ENCODE measurements at regions not wholly inside any gene's neighbourhood (a gene's known extent, or its start where the extent isn't known, plus 50 kb on each side); places are given as distances from the start of the nearest gene placed in this dataset.
A peak's percentile ranks its signal among the peaks of the same experiment; 100 is the strongest.

GRCh38 chr11:11750017-11750878 is 91.5 kb upstream of the USP47 start:
- WGBS (ENCODE audit: low lambda C conversion rate) = 85% methylated on average over 2 of the region's 2 CpGs
- H3K9ac ChIP-seq = no peak overlapping the region
- H3K79me2 ChIP-seq (ENCODE audit: insufficient read depth) = no peaks in the 10 kb centered on the region
- H3K27ac ChIP-seq (ENCODE audit: low read depth in 2 of 2, low read length in 1 of 2) = no peak overlapping the region
- ChIA-PET CTCF (interaction anchor here (0.8 to 1.0 kb wide), 2 partner anchors 8 to 37 kb away, joined by 3 to 4 read pairs; no protein-coding TSS in a partner anchor), POLR2A (no interaction called here)
- no peak overlapping the region for H3K4me3 ChIP-seq (ENCODE audit: low read depth in 2 of 2, low read length in 1 of 2)
- H3K36me3 ChIP-seq (replicated peaks in 1 of 2; ENCODE audit: control insufficient read depth in 1 of 2, insufficient read depth in 2 of 2, low read length in 1 of 2) = no peaks in the 10 kb centered on the region
- no peaks in the 10 kb centered on the region for H3K9me2 ChIP-seq
- no peak overlapping the region for H2AFZ ChIP-seq (ENCODE audit: low read depth)
- H3K27me3 ChIP-seq (ENCODE audit: insufficient read depth) = no peaks in the 10 kb centered on the region; the same call in 1 of the 2 replicates
- no peaks in the 10 kb centered on the region for H3K4me1 ChIP-seq (ENCODE audit: control insufficient read depth in 1 of 2, insufficient read depth in 2 of 2, low read depth in 1 of 2, low read length in 1 of 2)
- no peaks in the 10 kb centered on the region for H3K9me3 ChIP-seq
- H4K20me1 ChIP-seq (ENCODE audit: insufficient read depth) = no peaks in the 10 kb centered on the region
- H3K4me2 ChIP-seq = no peak overlapping the region
- TF ChIP-seq NFIC (IDR thresholded peaks at IDR 0.05; ENCODE audit: borderline replicate concordance) (no peak), NRF1 (IDR thresholded peaks at IDR 0.05; ENCODE audit: low read depth, low read length) (no peak)
- H3F3A ChIP-seq (replicated peaks; ENCODE audit: insufficient read depth) = no peaks in the 10 kb centered on the region
- no peak for DNase-seq

GRCh38 chr11:11748706-11749365 is 92.9 kb upstream of the USP47 start:
- H3K9me2 ChIP-seq = no peaks in the 10 kb centered on the region
- ChIA-PET POLR2A (no interaction called here), CTCF (interaction anchor here (0.9 to 1.1 kb wide), 2 partner anchors 10 to 219 kb away, joined by 3 read pairs; no protein-coding TSS in a partner anchor)
- no peak overlapping the region for H3K4me2 ChIP-seq
- no peaks in the 10 kb centered on the region for H3K79me2 ChIP-seq (ENCODE audit: insufficient read depth)
- TF ChIP-seq FOSL2 (IDR thresholded peaks at IDR 0.05; ENCODE audit: borderline replicate concordance, low read depth) (peak; percentile 47; the same call in 1 of the 2 replicates), NFIC (IDR thresholded peaks at IDR 0.05; ENCODE audit: borderline replicate concordance) (no peak), TEAD4 (IDR thresholded peaks at IDR 0.05; ENCODE audit: borderline replicate concordance, insufficient read depth) (0 out of 2 replicates have a peak, but pooled peaks have one; percentile 12), EP300 (IDR thresholded peaks at IDR 0.05; ENCODE audit: borderline replicate concordance in 1 of 2, low read depth in 1 of 2, low read length in 1 of 2) (no peak), JUND (IDR thresholded peaks at IDR 0.05) (peak; percentile 30; the same call in 1 of the 2 replicates)
- no peak overlapping the region for H2AFZ ChIP-seq (ENCODE audit: low read depth)
- no peaks in the 10 kb centered on the region for H3K9me3 ChIP-seq
- no peak overlapping the region for H3K9ac ChIP-seq
- no peak for DNase-seq
- no peaks in the 10 kb centered on the region for H3F3A ChIP-seq (replicated peaks; ENCODE audit: insufficient read depth)
- no peak overlapping the region; a peak in 1 of 4 replicates for H3K27ac ChIP-seq (ENCODE audit: low read depth in 2 of 2, low read length in 1 of 2)
- H4K20me1 ChIP-seq (ENCODE audit: insufficient read depth) = no peaks in the 10 kb centered on the region
- H3K27me3 ChIP-seq (ENCODE audit: insufficient read depth) = no peaks in the 10 kb centered on the region
- no peaks in the 10 kb centered on the region for H3K36me3 ChIP-seq (replicated peaks in 1 of 2; ENCODE audit: control insufficient read depth in 1 of 2, insufficient read depth in 2 of 2, low read length in 1 of 2)
- WGBS (ENCODE audit: low lambda C conversion rate) = 37% methylated on average over 4 of the region's 4 CpGs
- H3K4me1 ChIP-seq (ENCODE audit: control insufficient read depth in 1 of 2, insufficient read depth in 2 of 2, low read depth in 1 of 2, low read length in 1 of 2) = no peaks in the 10 kb centered on the region
- H3K4me3 ChIP-seq (ENCODE audit: low read depth in 2 of 2, low read length in 1 of 2) = no peak overlapping the region

- POLR2A ChIA-PET = no interaction called here
- TF ChIP-seq TCF12 (IDR thresholded peaks at IDR 0.05) = no peak
- TF ChIP-seq CTCF (IDR thresholded peaks at IDR 0.05) = no peak
- TF ChIP-seq USF1 (IDR thresholded peaks at IDR 0.05; ENCODE audit: borderline replicate concordance, low read depth) = no peak
- no peak for TF ChIP-seq FOSL2 (IDR thresholded peaks at IDR 0.05; ENCODE audit: borderline replicate concordance, low read depth)
- TF ChIP-seq EP300 (IDR thresholded peaks at IDR 0.05; ENCODE audit: borderline replicate concordance in 1 of 2, low read depth in 1 of 2, low read length in 1 of 2) = no peak
- no peak for TF ChIP-seq CHD2 (IDR thresholded peaks at IDR 0.05; ENCODE audit: low read length, partially characterized antibody)
- TF ChIP-seq MAX (IDR thresholded peaks at IDR 0.05; ENCODE audit: low read depth) = no peak
- no peaks in the 10 kb centered on the region for H3K36me3 ChIP-seq (replicated peaks in 1 of 2; ENCODE audit: control insufficient read depth in 1 of 2, insufficient read depth in 2 of 2, low read length in 1 of 2)
- H3K9me2 ChIP-seq = no peaks in the 10 kb centered on the region
- no peaks in the 10 kb centered on the region for H4K20me1 ChIP-seq (ENCODE audit: insufficient read depth)
- H3K27me3 ChIP-seq (ENCODE audit: insufficient read depth) = 0 out of 2 replicates have a peak, but pooled peaks cover 5% of the 10 kb centered on the region
- no peaks in the 10 kb centered on the region for H3K4me1 ChIP-seq (ENCODE audit: control insufficient read depth in 1 of 2, insufficient read depth in 2 of 2, low read depth in 1 of 2, low read length in 1 of 2)
- WGBS (ENCODE audit: low lambda C conversion rate) = 18% methylated on average over 1 of the region's 1 CpG
- CTCF ChIA-PET = no interaction called here
- no peak for DNase-seq
- H3F3A ChIP-seq (replicated peaks; ENCODE audit: insufficient read depth) = no peaks in the 10 kb centered on the region
- H3K4me3 ChIP-seq (ENCODE audit: low read depth in 2 of 2, low read length in 1 of 2) = no peak overlapping the region
- H2AFZ ChIP-seq (ENCODE audit: low read depth) = no peak overlapping the region
- H3K27ac ChIP-seq (ENCODE audit: low read depth in 2 of 2, low read length in 1 of 2) = no peak overlapping the region
- no peak overlapping the region for H3K4me2 ChIP-seq
- H3K9me3 ChIP-seq = no peaks in the 10 kb centered on the region
- H3K79me2 ChIP-seq (ENCODE audit: insufficient read depth) = no peaks in the 10 kb centered on the region
- no peak overlapping the region for H3K9ac ChIP-seq
These were observed 94.2 kb upstream of the USP47 start for GRCh38 chr11:11747570-11747969.

Data from SK-N-SH (cell line).